ENCODE measurements at regions not wholly inside any gene's neighbourhood (a gene's known extent, or its start where the extent isn't known, plus 50 kb on each side); places are given as distances from the start of the nearest gene placed in this dataset.

DNA sequence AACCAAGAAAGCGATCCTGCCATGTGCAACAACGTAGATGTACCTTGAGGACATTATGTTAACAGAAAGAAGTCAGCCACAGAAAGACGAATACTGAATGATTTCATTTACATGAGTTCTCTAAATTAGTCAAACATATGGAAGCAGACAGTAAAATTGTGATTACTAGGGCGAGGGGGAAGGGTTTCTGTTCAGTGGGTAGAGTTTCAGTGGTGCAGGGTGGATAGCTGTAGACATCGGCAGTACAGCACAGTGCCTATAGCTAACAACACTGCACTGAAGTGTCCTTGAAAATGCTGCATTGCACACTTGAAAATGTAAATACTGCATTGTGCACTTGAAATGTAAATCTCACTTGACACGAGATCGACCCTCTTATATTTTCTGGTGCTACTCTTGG, 275.3 kb downstream of the GALR1 start:
- DNase-seq = no peak

DNA sequence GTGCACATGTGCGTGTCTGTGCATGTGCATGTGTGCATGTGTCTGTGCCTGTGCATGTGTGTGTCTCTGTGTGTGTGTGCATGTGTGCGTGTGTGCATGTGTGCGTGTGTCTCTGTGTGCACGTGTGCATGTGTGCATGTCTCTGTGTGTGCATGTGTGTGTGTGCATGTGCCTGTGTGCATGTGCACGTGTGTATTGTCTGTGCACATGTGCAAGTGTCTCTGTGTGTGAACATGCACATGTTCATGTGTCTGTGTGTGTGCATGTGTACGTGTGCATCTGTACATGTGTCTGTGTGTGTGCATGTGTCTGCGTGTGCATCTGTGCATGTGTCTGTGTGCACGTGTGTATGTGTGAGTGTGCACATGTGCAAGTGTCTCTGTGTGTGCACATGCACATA, 277.3 kb downstream of the GALR1 start:
- no peak for DNase-seq

DNA sequence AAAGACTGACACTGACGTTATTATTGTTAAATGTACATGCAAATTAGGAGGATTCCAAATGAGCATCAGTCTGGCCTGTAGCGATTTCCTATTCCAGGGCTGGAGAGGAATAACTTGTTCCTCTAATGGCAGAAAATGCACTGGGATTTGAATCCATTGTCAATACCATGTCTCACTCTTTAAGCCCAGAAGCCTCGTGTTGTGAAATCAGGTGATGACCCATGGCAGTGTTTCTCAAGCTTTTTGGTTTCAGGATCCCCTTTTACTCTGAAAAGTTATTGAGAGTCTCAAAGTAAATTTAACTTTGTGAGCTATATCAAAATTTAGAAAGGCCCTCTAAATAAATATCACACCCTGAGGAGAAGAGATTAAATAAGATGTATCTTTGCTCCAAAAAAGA, 279.2 kb downstream of the GALR1 start:
- DNase-seq = no peak

DNA sequence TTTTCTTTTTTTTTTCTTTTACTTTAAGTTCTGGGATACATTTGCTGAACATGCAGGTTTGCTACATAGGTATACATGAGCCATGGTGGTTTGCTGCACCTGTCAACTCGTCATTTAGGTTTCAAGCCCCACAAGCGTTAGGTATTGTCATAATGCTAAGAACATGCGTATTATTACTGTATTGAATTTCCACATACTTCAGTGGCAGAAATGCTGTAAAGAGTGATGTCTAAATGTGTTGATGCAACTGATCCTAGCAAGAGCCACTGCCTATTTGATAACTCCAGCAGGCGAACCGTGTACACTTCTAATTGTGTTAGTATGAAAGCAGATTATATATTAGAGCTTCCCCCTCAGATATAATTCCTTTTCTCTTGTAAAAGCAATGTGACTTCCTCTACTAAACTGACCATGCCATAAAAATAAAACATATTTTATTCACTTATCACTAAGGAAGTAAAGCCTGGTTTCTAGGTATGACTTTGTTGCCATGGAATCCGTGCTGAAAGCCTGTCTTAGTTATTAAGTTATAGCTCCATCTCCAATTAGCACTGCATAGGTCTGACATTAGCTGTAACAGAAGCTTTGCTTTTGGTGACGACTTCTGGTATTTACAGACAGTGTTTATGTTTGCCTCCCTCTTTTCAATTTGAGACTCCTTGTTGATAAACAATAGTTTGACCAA, 280.0 kb downstream of the GALR1 start:
- DNase-seq = no peak

DNA sequence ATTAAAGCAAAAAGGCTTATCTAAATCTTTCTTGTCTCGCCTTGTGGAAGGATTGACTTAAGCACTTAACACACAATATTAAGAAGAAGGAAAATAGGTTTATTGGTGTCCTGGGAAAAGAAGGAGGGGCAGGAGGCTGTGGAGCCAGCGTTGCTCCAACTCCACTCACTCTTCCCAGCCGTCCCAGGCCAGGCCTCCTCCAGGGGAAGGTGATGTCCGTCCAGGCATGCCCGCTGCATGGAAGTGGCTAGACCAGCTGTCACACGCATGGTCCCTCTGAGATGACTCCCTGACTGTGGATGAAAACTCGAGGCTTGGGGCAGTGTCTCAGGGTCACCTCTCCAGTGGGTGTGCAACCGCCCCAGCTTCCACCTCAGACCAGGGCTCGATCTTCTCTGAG, 281.1 kb downstream of the GALR1 start:
- no peak for DNase-seq

DNA sequence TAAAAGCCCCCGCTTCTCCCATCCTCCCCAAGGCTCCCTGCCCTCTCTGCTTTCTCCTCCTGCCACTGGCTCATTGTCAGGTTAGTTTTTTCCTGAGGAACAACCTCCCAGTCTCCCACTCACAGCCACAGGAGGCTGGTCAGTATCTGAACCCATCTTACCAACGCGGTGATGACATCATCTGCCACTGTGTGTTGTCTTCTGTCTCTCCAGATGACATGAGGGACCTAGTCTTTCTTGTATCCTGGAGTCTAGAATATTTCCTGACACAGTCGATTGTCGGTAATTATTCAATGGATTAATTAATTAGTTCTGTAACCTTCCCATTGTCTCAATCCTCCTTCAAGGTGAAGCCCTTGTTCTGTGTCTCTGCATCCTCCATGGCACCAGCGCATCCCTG, 290.2 kb downstream of the GALR1 start:
- no peak for DNase-seq

DNA sequence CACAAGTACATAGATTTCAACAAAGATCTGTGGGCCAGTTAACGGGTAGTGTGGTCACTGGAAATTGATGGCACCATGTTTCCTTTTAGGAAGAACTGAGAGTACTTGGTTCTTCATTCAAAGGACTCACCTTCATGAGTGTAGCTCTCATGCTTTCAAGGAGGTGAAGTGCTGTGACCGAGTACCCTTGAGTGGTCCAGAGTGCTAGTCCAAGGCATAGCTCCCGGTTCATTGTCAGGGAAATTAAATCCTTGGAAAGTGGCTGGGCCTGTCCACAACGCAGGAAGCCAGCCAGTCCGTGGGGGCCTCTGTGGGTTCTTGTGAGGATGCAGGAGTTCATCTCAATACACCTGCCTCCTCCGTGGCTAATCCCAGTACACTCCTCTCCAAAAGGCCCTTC, 295.1 kb downstream of the GALR1 start:
- DNase-seq = no peak

DNA sequence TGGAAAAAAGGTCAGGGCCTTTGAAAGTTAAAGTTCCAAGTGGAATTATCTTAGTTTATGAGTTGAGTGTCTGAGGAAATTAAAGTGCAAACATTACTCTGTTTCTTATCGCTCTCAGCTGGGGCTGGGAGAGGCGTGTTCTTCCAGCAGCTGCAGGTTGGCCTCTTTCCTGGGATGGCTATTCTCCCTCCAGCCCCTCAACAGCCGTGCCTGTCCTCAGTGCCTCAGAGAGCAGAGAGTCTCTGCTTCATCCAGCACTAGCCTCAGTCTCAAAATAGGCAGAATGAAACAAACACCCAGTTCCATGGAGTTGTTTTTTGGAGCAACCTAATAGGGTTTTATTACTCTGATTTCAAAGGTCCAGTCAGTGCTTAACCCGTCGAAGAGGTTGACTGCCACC, 298.1 kb downstream of the GALR1 start:
- no peak for DNase-seq

DNA sequence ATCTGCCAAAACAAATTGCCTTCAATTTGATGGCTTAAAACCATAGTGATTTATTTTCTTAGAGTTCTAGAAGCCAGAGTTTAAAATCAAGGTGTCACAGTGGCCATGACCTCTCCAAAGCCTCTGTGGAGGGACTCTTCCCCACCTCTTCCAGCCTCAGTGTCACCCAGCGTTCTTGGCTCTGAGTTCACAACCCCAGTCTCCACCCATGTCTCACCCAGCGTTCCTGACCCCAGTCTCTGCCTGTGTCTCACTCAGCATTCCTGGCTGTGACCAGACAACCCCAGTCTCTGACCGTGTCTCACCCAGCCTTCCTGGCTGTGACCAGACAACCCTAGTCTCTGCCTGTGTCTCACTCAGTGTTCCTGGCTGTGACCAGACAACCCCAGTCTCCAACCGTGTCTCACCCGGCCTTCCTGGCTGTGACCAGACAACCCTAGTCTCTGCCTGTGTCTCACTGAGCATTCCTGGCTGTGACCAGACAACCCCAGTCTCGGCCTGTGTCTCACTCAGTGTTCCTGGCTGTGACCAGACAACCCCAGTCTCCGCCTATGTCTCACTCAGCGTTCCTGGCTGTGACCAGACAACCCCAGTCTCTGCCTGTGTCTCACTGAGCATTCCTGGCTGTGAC, 299.3 kb downstream of the GALR1 start:
- no peak for DNase-seq

DNA sequence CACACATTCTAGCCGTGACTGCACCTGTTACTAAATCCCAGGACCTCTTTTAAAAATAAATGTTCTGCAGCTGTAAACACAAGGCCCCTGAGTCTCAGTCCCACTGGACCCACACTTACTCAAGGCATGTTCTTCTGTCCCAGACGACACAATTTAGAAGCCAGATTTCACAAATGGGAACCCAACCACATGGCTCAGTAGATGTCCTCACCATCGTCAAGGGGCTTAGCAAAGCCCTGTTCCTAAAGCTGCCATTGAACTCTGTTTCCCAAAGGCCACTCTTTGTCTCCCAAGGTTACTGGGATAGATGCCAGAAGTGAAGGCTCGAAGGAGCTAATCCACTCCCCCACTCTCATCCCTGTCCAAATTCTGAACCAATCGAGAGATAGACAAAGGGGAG, 301.0 kb downstream of the GALR1 start:
- no peak for DNase-seq

DNA sequence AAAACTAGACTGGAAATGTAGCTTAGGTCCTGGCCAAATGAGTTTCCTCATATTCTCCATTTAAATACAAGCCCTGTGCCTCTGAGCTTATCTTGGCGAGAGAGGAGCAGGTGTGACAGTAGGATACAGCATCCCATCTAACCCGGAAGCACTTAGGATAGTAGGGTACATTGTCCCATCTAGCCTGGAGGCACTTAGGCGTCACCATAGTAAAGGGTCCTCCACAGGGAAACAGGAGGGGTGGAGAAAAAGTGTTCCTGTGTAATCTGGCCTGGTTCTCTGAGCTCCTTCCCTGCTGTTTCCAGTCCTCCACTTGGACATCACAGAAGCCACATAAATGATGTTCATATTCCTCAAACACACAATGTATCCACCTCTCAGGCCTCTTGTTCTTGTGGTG, 301.4 kb downstream of the GALR1 start:
- no peak for DNase-seq

DNA sequence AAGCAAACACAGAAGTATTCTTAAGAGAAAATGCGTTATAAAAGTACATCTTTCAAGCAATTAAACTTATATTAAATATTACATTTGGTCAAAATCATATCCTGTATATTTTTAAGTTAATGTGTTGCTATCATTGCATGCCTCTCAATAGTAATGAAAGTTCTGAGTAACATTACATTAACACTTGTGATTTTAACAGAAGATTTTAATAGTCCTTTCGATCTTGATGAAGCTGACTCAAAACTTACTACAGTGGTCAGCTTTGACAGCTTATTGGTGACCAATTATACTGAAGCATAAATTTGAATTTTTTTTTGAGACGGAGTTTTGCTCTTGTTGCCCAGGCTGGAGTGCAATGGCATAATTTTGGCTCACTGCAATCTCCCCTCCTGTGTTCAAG, 303.3 kb downstream of the GALR1 start:
- DNase-seq = no peak

DNA sequence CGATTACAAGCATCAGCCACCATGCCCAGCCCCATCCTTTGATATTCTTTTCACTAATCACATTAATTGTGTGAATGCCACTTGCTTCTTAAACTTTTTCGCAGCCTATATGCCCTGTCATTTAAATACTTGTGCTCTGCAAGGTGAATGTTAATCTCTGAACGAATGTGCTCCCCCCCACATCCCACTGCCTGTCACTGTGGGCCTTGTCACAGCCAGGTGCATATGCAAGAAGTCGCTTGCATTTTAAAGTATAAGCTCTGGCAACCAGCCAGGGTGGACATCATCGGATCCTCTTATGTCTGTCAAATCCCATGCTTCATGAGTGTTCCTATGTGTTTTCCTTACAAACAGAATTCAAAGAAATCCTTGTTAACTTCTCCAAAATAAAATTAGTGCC, 304.4 kb downstream of the GALR1 start:
- no peak for DNase-seq

DNA sequence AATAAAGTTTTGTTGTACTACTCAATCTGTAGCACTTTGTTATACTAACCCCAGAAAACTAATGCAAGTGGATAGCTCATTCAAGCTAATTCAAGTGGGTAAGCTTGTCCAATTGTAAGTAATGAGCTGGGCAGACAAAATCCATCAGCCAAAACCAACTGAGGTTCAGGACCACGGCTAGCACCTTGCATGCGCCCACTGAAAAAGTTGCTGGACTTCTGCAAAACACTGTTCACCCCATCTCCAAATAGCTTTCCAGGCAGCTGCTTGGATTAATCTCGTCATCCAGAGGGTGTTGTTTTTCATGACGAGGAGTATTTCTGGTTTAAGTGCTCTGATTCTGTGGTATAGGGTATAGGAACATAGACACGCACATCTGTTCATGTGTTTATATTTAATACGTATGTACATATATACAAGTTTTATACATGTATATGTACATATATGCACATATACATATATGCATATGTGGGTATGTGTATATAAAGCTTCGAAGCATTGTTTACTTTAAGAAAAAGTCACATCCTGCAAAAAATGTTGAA, 307.5 kb downstream of the GALR1 start:
- DNase-seq = no peak

DNA sequence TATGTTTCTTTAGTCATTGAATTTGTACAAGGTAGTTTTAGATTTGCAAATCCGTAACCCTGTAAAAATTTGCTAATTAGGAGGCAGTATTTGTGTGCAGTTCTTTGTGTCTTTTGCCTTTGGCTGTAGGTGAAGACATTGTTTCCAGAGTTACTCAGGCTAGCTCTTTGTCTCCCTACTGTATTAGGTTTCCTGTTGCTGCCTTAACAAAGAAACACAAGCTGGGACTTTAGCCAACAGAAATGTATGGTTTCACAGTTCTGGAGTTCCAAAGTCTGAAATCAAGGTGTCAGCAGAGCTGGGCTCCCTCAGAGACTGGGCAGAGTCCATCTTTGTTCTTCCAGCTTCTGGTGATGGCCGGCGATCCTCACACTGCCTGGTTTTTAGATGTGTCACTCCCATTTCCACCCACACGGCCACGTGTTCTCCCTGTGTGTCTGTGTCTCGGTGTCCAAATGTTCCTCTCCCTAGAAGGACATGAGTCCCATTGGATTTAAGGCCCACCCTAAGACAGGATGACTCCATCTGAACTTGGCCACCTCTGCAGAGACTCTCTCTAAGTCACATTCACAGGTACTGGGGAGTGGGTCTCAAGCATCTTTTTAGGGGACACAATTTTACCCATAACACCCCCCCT, 309.7 kb downstream of the GALR1 start:
- no peak for DNase-seq

DNA sequence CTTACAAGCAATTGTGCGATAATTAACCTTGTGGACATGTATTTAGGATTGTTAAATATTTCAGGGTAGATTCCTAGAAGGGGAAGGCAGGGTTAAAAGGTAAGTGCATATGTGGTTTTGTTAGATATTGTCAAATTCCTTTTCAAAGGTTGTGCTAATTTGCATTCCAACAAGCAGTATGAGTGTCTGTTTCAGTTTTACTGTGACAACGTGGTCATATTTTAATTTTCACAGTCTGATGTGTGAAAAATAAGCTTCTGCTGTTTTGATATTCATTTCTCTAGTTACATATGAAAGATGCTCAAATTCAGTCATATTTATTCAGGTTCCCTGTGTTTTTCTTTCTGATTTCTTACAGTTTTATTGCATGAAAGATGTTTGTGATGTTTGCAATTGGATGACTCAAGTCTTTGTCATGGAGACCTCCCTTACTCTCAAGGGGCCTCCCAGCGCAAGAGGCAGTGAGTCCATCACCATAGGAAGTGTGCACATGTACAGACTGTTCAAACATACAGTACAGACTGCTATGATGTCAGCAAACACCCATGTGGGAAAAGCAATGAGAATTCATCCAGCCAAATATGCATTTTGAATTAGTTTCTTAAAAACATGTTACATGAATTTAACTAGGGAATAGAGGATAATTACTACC, 310.8 kb downstream of the GALR1 start:
- DNase-seq = no peak

DNA sequence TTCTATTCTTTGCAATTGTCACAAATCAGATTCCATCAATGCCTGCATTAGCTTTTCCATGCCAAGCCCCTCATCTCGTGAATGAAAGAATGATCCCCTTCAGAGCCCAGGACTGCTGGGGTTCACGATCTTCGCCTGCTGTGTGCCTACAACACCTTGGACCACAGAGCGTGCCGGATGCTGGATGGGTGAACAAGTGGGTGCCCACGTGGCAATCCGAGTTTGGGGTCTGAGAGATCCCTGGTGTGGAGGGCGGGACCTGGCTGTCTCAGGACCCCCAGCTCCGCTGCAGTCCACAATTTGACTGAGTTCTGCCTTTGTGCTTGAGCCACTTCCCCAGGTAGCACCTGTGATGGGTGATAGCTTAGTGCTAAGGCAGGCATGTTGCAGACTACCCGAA, 317.0 kb downstream of the GALR1 start:
- no peak for DNase-seq

DNA sequence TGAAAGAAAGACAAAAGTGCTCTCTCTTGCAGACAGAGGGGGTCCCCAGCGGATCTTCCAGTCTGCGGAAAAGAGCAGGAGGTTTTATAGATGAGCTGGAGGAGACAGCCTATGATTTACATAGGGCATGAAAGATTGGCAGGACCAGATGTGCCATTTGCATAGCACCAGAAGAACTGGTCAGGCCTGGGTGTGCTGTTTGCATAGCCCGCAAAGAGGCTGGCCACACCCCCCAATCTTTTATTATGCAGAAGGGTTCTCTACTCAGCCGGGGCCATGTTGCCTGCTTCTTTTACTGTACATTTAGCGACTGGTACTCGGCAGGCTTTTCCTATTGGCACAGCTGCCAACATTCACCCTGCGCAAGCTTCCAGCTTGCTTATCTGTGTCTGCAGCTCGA, 317.6 kb downstream of the GALR1 start:
- no peak for DNase-seq

DNA sequence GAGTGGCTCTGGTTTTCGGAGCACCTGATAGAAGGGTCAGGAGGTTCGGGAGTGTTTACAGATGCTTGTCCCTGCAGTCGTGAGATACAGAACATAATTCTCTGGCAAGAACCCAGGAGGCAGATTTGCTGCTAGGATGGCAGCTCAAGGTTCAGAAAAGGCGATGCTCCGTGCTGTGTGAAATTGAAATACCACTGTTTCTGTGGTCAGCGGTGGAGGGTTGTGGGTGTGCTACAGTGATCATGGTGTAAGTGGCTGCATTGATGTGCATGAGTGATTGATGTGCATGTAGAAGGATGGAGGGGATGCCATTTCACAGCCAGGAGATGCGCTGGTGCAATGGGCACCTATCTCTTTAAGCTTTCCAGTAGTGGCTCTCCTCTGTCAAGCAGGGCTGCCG, 322.1 kb downstream of the GALR1 start:
- no peak for DNase-seq

DNA sequence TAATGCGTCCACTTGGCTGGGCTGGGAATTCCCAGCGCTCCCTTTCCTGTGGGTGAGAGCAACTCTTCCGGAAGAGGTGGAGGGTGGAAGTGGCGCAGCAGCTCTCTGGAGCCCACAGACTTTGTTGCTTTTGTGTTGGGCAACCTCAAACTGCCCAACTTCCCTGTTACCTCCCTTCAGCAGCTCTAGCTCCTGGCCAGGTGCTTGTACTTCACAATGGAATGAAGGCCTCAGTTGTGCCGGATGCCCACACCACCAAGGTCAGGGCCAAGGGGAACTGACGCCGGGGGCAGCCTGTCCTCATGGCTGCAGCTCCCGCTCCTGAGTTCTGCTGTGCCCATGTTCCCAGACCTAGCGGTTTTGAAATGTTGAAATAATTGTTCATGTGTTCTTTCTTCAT, 322.9 kb downstream of the GALR1 start:
- no peak for DNase-seq

DNA sequence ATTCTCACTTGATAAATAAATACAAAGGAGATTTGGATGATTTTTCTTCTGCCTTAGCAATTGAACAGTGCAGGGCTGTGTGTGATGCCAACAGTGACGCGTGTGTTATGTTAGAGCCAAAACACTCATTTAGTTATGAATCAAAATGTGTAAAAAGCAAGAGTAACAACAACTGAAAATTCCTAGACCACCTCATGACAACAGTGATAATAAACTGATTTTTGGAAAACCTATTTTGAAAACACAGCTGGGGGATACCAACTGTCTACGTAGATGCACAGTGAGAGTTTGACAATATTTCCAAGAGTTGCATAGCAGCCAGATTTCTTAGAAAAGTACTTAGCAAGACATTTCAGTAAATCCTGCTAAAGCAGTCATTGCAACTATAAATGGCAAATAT, 323.9 kb downstream of the GALR1 start:
- DNase-seq = no peak

DNA sequence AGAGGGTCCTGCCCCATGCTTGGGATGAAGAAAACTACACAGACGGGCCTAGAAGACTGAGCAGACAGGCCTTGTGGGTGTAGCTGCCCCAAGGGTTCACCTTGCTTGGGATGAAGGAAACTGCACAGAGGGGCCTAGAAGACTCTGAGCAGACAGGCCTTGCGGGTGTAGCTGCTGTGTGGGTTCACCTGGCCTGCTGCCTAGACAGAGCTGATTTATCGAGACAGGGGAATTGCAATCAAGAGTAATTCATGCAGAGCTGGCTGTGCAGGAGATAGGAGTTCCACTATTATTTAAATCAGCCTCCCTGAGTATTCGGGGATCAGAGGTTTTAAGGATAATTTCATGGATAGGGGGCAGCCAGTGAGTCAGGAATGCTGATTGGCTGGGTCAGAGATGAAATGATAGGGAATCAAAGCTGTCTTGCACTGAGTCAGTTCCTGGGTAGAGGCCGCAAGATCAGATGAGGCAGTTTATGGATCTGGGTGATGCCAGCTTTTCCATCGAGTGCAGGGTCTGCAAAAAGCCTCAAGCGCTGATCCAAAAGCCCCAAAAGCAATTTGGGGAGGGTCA, 341.4 kb downstream of the GALR1 start:
- no peak for DNase-seq

DNA sequence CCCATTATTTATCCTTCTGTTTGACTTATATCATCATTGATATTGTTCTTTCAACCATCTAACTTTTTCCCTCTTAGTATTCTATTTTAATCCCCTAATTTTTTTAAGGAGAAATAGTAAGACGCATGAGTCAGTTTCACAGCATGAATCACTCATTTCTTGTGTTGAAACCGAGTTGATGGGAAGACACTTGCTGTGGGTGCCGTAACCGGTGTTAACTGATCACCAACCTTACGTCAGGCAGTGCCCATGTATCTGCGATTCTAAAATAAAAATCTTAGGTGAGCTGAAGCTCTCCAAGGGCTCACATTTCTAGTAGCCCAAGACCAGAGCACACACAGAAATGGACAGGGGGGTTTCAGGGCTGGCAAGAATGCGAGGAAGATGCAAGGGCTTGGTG, 348.1 kb downstream of the GALR1 start:
- DNase-seq = no peak

DNA sequence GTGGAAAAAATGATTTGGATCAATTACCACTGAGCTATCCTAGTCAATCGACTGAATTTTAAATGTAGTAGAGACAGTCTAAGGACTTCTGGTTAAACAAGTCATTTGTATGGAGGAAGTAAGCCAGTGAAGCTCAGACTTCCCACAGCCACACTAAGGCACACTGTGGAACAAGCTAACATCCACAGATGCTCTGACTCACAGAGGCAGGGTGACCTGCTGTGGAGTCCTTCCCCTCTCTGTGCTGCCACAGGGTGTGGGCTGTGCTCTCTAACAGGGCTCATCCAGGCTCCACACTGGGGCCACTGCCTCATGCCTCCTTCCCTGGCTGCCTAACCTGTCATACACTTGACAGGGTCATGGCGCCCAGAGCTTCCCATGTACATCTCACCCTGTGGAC, 351.0 kb downstream of the GALR1 start:
- DNase-seq = no peak

All from CD4-positive, alpha-beta T cell treated with Interleukin-6 for 4 hours (primary cell).